ENCODE measurements at regions not wholly inside any gene's neighbourhood (a gene's known extent, or its start where the extent isn't known, plus 50 kb on each side); places are given as distances from the start of the nearest gene placed in this dataset.

DNA sequence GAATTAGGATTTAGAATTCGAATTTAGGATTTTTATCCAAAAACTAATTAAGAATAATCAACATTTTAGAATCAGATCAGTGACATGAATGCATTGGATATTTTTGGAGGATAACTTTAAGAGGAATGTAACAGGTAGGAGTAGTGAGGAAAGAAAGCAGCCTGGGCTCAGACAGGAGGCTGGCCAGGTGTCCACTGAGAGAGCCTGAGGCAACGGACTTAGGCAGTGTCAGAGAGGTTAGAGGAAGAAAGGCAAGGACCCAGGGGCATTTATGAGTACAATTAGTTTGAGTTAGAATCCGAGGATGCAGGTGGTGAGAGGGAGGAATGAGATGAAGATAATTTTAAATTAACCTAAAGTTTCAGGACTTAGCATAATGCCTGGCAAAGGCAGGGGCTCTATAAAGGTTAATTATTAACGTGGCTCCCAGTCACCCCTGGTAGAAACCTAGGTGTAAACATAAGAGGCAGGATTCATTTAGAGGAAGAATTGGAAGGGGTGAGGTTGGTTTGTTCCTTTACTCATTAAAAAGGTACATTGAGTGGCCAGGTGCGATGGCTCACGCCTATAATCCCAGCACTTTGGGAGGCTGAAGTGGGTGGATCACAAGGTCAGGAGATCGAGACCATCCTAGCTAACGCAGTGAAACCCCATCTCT is 507.1 kb downstream of the TMEM182 start:
- DNase-seq (ENCODE audit: low read depth in 2 of 2), result no peak

DNA sequence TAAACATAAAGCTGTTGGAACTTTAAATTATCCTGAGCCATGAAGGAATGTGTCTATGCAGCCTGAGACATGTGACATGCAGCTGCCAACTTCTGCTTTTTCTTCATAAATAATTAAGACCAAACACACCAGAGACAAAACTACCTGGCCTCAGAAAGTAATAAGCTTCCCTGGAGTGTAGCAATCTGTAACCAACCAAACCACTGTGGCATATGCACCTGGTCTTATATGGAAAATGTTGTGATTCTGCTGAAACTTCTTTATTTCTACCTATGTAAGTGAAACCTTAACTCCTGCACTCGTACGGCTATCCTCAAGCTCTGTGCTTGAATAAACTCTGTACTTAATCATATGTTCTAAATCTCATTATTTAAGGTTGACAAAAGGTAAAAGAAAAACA is 515.0 kb downstream of the TMEM182 start:
- DNase-seq (ENCODE audit: low read depth in 2 of 2), result no peak

DNA sequence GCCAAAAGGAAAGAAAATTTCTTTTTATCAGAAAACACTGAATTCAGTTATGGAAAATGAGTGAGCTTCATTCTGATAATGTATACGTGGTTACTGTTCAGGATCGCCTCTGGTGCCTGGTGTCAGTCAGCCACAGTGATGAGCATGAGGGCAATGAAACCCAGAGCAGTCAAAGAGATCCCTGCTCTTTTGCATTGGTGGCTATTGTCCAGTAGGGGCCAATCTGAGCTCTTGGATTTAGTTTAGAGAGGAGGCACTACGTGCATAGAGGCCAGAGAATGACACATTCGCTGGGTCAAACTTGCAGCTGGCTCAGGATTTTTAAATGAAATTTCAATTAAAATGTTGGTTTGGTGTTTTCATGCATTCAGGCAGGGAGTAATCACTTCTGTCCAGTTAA is 522.9 kb downstream of the TMEM182 start:
- no peak for DNase-seq (ENCODE audit: low read depth in 2 of 2)

GRCh38 chr2:103285354-103285753 is 523.5 kb downstream of the TMEM182 start:
- no peak for DNase-seq (ENCODE audit: low read depth in 2 of 2)

DNA sequence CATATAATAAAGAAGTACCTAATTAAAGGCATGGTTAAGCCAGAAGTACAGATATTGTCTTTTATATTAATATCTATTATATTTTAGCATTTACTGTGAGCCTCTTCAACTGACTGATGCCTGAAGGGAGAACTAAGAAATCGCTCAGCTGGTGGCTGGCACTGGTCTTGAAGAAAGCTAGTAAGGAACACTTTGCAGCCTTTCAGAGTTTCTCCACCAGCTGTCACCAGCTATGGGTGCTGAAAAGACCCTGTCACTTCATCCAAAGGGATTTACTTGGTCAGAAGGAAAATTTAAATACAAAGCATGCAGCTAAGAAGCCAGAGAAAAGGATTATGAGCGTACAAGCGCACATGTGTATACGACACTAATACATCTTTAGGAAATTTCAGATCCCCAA is 525.9 kb downstream of the TMEM182 start:
- DNase-seq (ENCODE audit: low read depth in 2 of 2), result no peak

DNA sequence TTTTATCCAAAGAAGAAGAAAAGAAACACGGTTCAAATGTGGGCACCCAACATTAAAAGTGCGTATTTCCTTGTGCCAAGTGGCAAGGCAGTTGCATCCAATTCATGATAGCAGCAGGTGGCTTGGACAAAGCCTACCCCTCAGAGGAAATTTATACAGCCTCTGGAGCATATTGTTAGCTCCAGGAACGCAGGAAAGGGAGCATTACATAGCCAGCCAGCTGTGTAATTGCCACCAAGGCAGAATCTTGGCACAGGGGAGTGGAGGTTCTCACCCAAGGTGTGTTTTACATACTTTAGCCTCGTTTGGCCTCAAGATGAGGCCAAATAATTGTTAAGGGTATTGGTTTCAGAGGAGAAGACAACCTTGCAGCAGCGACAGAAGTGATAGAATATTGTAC is 526.9 kb downstream of the TMEM182 start:
- DNase-seq (ENCODE audit: low read depth in 2 of 2), result no peak

DNA sequence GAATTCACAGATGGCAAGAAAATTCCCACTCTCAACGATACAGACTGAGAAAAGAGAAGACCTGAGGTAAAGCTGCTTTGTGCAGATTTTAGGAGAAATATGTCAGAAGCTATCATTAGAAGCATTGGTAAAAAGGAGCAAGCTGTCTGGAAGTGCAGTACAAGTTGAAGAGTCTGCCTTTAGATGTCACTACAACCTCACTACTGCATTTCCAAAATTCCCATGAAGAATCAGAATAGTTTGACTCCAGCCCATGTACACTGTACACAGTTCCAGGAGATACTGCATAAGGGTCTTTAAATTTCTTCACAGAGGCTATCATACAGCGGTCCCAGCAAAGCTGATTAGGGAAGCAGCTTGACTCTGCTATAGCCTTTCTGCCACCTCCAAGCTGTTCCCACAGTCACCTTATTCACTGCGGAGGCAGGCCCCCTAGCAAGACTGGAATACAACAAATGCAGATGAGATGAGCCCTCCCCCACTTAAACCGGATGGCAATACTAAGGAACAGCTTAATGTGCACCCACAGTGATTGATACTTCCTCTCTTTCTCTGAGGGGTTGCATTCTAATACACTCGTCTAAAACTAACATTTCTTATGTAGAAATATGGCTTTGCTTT is 527.4 kb downstream of the TMEM182 start:
- DNase-seq (ENCODE audit: low read depth in 2 of 2), result no peak

- DNase-seq (ENCODE audit: low read depth in 2 of 2), result no peak
Observed at GRCh38 chr2:103292573-103292972, 530.7 kb downstream of the TMEM182 start.

GRCh38 chr2:103293067-103293741 is 531.4 kb downstream of the TMEM182 start:
- no peak for DNase-seq (ENCODE audit: low read depth in 2 of 2)

- DNase-seq (ENCODE audit: low read depth in 2 of 2), result no peak
Observed at GRCh38 chr2:103293742-103294077, 531.9 kb downstream of the TMEM182 start.

- DNase-seq (ENCODE audit: low read depth in 2 of 2), result no peak
Observed at GRCh38 chr2:103294420-103294819, 532.6 kb downstream of the TMEM182 start.

DNA sequence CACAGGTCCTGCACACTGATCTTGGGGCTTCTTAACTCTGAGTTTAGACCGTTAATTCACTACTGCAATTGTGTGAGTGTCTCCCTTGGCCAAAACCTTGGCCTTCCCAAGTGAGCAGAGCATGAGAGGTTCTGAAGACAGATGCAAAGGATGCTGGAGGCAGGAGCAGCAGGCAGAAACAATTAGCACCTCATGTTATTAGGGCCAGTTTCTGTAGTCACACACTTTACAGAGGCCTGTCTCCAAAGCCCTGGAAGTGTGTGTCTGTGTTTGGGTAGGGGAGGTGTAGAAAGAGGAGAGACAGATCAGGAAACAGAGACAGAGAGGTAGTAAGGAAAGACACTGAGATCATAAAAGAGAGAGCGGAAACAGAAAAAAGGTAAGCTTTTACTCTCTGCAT is 533.8 kb downstream of the TMEM182 start:
- no peak for DNase-seq (ENCODE audit: low read depth in 2 of 2)

- DNase-seq (ENCODE audit: low read depth in 2 of 2), result no peak
Observed at GRCh38 chr2:103324671-103325070, 562.8 kb downstream of the TMEM182 start.

- no peak for DNase-seq (ENCODE audit: low read depth in 2 of 2)
Observed at GRCh38 chr2:103327386-103327785, 565.6 kb downstream of the TMEM182 start.

- DNase-seq (ENCODE audit: low read depth in 2 of 2), result no peak
Observed at GRCh38 chr2:103327966-103328365, 566.1 kb downstream of the TMEM182 start.

DNA sequence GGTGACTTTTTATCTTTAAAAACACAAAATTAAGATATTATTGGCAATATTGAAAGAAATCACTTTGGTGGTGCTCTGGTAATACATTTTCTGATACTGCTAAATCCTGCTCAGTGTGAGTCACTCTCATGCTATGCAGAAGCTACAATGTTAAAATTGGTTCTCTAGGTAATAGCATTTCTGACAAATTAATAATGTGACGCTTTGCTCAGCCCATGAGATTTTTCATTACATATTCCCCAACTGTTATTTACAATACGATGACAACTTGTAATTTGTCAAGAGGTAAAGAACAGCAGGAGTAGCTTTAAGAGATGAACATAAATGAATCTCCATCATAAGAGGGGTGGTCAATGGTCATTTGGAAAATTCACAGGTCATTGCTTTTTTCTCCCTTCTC is 573.6 kb downstream of the TMEM182 start:
- no peak for DNase-seq (ENCODE audit: low read depth in 2 of 2)

DNA sequence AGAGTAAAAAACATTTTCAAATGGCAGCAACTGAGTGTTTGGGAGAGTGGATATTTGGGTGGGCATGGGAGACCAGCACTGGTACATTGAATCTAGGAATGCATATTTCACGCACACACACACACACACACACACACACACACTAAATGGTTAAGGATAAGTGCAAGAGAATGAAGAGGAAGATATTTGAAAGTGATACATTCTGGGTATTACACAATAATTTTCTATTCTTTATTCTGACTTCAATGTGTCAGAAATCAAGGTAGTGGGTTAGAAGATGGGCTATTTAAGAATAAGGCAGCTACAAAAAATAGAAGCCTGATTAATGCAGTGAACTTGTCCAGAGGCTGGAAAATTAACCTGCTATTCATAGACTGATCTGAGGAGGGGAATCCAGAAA is 577.0 kb downstream of the TMEM182 start:
- no peak for DNase-seq (ENCODE audit: low read depth in 2 of 2)

DNA sequence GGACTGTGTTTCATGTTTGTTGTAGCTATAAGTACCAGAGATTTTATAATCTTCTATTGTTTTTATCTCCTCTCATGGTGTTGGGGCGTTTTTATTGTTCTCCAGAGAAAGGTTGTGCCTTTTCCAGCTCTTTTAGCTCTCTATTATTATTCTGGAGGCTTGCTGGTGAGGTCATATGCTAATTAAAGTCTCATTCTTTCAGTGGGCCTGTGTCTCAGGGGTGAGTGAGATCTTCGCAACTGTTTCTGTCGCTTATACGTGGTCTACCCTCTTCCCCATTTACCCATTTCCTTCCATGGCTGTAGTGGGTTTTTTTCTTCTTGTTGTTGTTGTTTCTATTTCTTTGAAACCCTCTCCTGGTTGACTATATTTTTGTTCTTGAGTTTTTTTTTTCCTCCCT is 584.9 kb downstream of the TMEM182 start:
- no peak for DNase-seq (ENCODE audit: low read depth in 2 of 2)

DNA sequence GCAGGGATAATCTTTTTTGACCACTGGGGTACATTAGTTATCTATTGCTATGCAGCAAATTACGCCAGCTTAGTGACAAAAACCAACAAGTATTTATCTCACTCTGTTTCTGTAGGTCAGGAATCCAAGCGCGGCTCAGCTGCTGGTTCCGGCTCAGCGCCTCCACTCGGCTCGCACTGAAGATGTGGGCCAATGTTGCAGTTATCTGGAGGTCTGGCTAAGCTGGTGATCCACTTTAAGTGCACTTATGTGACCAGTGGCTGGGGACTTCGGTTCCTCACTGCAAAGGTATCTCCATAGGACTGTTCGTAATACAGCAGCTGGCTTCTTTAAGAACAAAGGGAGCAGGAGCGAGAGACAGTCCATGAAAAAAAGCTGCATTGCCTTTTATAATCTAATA is 591.9 kb downstream of the TMEM182 start:
- no peak for DNase-seq (ENCODE audit: low read depth in 2 of 2)

GRCh38 chr2:103355287-103355686 is 593.5 kb downstream of the TMEM182 start:
- no peak for DNase-seq (ENCODE audit: low read depth in 2 of 2)

DNA sequence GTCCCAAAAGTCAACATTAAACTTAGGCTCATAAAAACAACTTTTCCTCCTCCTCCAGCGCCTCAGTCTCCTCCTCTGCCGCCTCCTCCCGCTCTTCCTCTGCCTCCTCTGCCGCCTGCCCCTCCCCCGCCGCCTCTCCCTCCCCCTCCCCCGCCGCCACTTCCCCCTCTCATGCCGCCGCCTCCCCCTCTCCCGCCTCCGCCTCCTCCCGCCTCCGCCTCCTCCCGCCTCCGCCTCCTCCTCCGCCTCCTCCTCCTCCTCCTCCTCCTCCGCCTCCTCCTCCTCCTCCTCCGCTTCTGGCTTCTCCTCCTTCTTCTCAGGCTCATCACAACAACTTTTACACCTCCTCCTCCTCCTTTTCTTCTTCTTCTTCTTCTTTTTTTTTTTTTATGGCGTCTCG is 599.9 kb downstream of the TMEM182 start:
- DNase-seq (ENCODE audit: low read depth in 2 of 2), result no peak

GRCh38 chr2:103363639-103364038 is 601.8 kb downstream of the TMEM182 start:
- no peak for DNase-seq (ENCODE audit: low read depth in 2 of 2)

DNA sequence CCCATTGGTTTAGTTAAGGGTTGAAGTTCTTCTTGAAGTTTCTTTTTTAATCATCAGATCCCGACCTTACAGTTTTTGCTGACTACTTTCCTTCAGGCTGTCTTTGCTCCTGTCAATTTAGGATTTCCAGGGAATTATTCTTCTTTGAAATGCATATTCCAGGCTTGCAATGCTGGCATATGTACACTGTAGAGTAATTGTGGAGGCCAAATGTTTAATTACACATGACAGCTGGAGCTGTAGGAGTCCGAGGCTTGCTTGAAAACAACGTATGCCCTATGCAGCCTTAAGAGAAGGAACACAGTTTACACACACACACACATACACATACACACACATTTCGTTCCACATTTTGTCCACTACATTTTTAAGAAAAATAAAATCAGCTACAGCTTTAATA is 602.3 kb downstream of the TMEM182 start:
- DNase-seq (ENCODE audit: low read depth in 2 of 2), result no peak

DNA sequence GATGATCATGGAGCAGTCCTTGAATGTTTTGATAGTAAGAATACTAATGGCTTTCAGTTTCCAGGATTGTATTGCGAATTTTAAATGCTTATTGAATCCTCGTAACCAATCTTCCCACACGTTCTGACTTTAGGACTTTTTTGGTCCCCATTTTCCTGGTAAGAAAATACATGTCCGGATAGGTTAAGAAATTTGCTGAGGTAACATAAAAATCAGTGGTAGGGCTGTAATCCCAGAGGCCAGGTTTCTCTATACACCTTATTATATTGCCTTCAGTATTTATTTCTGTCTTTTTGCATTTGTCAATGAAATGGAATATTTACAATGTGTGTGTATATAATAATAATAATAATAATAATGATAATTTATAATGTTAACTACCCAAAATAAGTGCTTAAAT is 603.2 kb downstream of the TMEM182 start:
- no peak for DNase-seq (ENCODE audit: low read depth in 2 of 2)

All from fibroblast of skin of left biceps (primary cell).